ENCODE measurements at regions not wholly inside any gene's neighbourhood (a gene's known extent, or its start where the extent isn't known, plus 50 kb on each side); places are given as distances from the start of the nearest gene placed in this dataset.
"Not testable (repeated sequence)": the region's sequence is repeated elsewhere in the genome, so short reads cannot be mapped to it uniquely, and the experiment has no call there.

GRCh38 chr10:33008499-33009243 lies 50.6 kb upstream of the ITGB1 start:
- TF ChIP-seq FOXP2 (optimal IDR thresholded peaks at IDR 0.05; ENCODE audit: control extremely low read depth, extremely low read length, insufficient read depth): no peak
- no peak for TF ChIP-seq EZH2 (IDR thresholded peaks at IDR 0.05)
- no peak for TF ChIP-seq POLR2AphosphoS5 (IDR thresholded peaks at IDR 0.05; ENCODE audit: borderline replicate concordance, low read depth, low read length)
- Histone ChIP-seq H3K36me3 (ENCODE audit: insufficient read depth, low read length) (no peaks in the 10 kb centered on the region), H3K27ac (0 out of 2 replicates have a peak overlapping the region, but pooled peaks have one; percentile 13), H3K4me3 (peak overlapping the region; percentile 45; the same call in 1 of the 2 replicates), H3K9ac (ENCODE audit: insufficient read length) (no peak overlapping the region), H3K9me3 (ENCODE audit: low read depth, low read length) (no peaks in the 10 kb centered on the region)
- DNase-seq (ENCODE audit: low read depth, low spot score): peak; percentile 66

- H3K36me3 ChIP-seq (ENCODE audit: insufficient read depth, low read length); H3K27ac ChIP-seq; DNase-seq (ENCODE audit: low read depth, low spot score); H3K9me3 ChIP-seq (ENCODE audit: low read depth, low read length); H3K4me3 ChIP-seq; H3K9ac ChIP-seq (ENCODE audit: insufficient read length): not testable (repeated sequence)
Measured at GRCh38 chr10:33007731-33008381, 49.8 kb upstream of the ITGB1 start.

All from SK-N-MC (cell line).